ENCODE measurements at regions not wholly inside any gene's neighbourhood (a gene's known extent, or its start where the extent isn't known, plus 50 kb on each side); places are given as distances from the start of the nearest gene placed in this dataset.

DNA sequence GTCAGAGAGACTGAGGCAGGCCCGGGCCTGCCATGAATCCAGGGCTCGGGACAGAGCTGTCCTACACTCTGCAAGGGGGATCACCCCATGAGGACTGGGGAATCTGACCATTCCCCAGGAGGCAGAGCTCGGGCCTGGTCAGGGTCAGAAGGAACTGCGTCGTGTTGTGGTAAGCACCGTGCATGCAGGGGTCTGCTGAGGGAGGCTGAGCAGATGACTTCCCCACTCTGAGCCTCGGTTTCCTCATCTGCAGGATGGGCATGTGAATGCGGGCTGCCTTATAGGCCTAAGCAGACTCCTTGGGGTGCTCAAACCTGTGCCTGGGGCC, 61.6 kb upstream of the IQSEC1 start:
- TF ChIP-seq, protein P1, sequence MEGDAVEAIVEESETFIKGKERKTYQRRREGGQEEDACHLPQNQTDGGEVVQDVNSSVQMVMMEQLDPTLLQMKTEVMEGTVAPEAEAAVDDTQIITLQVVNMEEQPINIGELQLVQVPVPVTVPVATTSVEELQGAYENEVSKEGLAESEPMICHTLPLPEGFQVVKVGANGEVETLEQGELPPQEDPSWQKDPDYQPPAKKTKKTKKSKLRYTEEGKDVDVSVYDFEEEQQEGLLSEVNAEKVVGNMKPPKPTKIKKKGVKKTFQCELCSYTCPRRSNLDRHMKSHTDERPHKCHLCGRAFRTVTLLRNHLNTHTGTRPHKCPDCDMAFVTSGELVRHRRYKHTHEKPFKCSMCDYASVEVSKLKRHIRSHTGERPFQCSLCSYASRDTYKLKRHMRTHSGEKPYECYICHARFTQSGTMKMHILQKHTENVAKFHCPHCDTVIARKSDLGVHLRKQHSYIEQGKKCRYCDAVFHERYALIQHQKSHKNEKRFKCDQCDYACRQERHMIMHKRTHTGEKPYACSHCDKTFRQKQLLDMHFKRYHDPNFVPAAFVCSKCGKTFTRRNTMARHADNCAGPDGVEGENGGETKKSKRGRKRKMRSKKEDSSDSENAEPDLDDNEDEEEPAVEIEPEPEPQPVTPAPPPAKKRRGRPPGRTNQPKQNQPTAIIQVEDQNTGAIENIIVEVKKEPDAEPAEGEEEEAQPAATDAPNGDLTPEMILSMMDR (IDR thresholded peaks at IDR 0.05), result no peak
- TF ChIP-seq POLR2A (IDR thresholded peaks at IDR 0.05), result no peak
